DMS153 (cell line): ENCODE measurements at regions not wholly inside any gene's neighbourhood (a gene's known extent, or its start where the extent isn't known, plus 50 kb on each side); places are given as distances from the start of the nearest gene placed in this dataset.

Source experiments
- DNase-seq: peaks from one replicate; lab custom pipeline; 2025; lab: John Stamatoyannopoulos, UW

GRCh38 chr5:77948476-77948875, 172.3 kb upstream of the TBCA start:
- no peak for DNase-seq

- no peak for DNase-seq
These were observed 170.9 kb upstream of the TBCA start for GRCh38 chr5:77947041-77947428.

GRCh38 chr5:77946381-77947040, 170.4 kb upstream of the TBCA start:
- DNase-seq = peak; percentile 33

GRCh38 chr5:77945874-77946273, 169.7 kb upstream of the TBCA start:
- no peak for DNase-seq

- DNase-seq = no peak
These were observed 168.7 kb upstream of the TBCA start for GRCh38 chr5:77944757-77945340.

GRCh38 chr5:77943851-77944250, 167.7 kb upstream of the TBCA start:
- no peak for DNase-seq

GRCh38 chr5:77942578-77943239, 166.6 kb upstream of the TBCA start:
- DNase-seq = no peak

- DNase-seq = no peak
These were observed 161.1 kb upstream of the TBCA start for GRCh38 chr5:77937015-77937908.

GRCh38 chr5:77936365-77936693, 160.2 kb upstream of the TBCA start:
- DNase-seq = no peak

- DNase-seq = no peak
These were observed 159.6 kb upstream of the TBCA start for GRCh38 chr5:77935506-77936364.

- DNase-seq = no peak
These were observed 152.7 kb upstream of the TBCA start for GRCh38 chr5:77928776-77929300.

GRCh38 chr5:77926337-77926736, 150.2 kb upstream of the TBCA start:
- DNase-seq = no peak

- DNase-seq = no peak
These were observed 149.4 kb upstream of the TBCA start for GRCh38 chr5:77925503-77925902.

- no peak for DNase-seq
These were observed 147.9 kb upstream of the TBCA start for GRCh38 chr5:77924081-77924480.

GRCh38 chr5:77923666-77924065, 147.5 kb upstream of the TBCA start:
- DNase-seq = no peak

- no peak for DNase-seq
These were observed 145.1 kb upstream of the TBCA start for GRCh38 chr5:77921094-77921768.

- no peak for DNase-seq
These were observed 144.4 kb upstream of the TBCA start for GRCh38 chr5:77920359-77921058.

- DNase-seq = no peak
These were observed 139.2 kb upstream of the TBCA start for GRCh38 chr5:77915346-77915745.

GRCh38 chr5:77912721-77913120, 136.6 kb upstream of the TBCA start:
- DNase-seq = no peak

GRCh38 chr5:77910602-77911188, 134.6 kb upstream of the TBCA start:
- no peak for DNase-seq
